ENCODE measurements at regions not wholly inside any gene's neighbourhood (a gene's known extent, or its start where the extent isn't known, plus 50 kb on each side); places are given as distances from the start of the nearest gene placed in this dataset.

GRCh38 chr5:155507363-155507762, 493.8 kb downstream of the KIF4B start:
- FAIRE-seq: no peak
- no peaks in the 10 kb centered on the region for H3K36me3 ChIP-seq (ENCODE audit: control insufficient read depth in 2 of 2, extremely low read depth in 1 of 2, insufficient read depth in 2 of 2, low read length in 2 of 2)
- no peak for DNase-seq (ENCODE audit: low read depth, low spot score)
- H3K79me2 ChIP-seq (ENCODE audit: control insufficient read depth, insufficient read depth, low read length): no peaks in the 10 kb centered on the region
- H3K27ac ChIP-seq (ENCODE audit: insufficient read depth, low read depth, low read length): no peak overlapping the region
- no peaks in the 10 kb centered on the region for H3K9me1 ChIP-seq (replicated peaks; ENCODE audit: control insufficient read depth, extremely low read depth, insufficient read depth, low read length)
- POLR2A ChIA-PET: no interaction called here
- CTCF ChIA-PET: no interaction called here
- no peak overlapping the region for H3K4me2 ChIP-seq (ENCODE audit: insufficient read depth, low read length)
- no peak overlapping the region for H2AFZ ChIP-seq (ENCODE audit: low read depth, low read length)
- TF ChIP-seq POLR2A (IDR thresholded peaks at IDR 0.05; ENCODE audit: low read depth, low read length) (no peak), FOS (IDR thresholded peaks at IDR 0.05; ENCODE audit: borderline replicate concordance, insufficient read depth, low read length) (no peak), GATA2 (IDR thresholded peaks at IDR 0.05; ENCODE audit: insufficient read depth, insufficient read length, low read depth, low read length) (no peak), JUN (IDR thresholded peaks at IDR 0.05; ENCODE audit: borderline replicate concordance, insufficient read depth, insufficient read length, low read depth) (no peak), MYC (IDR thresholded peaks at IDR 0.05; ENCODE audit: low read depth, low read length) (no peak), EZH2 (IDR thresholded peaks at IDR 0.05; ENCODE audit: borderline replicate concordance, low read depth, low read length, severe bottlenecking) (no peak), POLR2AphosphoS5 (IDR thresholded peaks at IDR 0.05; ENCODE audit: insufficient read depth, low read depth, low read length) (no peak)
- TF ChIP-seq, protein P1, sequence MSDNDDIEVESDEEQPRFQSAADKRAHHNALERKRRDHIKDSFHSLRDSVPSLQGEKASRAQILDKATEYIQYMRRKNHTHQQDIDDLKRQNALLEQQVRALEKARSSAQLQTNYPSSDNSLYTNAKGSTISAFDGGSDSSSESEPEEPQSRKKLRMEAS (IDR thresholded peaks at IDR 0.05; ENCODE audit: insufficient read depth, insufficient read length): no peak
- TF ChIP-seq, protein P2, sequence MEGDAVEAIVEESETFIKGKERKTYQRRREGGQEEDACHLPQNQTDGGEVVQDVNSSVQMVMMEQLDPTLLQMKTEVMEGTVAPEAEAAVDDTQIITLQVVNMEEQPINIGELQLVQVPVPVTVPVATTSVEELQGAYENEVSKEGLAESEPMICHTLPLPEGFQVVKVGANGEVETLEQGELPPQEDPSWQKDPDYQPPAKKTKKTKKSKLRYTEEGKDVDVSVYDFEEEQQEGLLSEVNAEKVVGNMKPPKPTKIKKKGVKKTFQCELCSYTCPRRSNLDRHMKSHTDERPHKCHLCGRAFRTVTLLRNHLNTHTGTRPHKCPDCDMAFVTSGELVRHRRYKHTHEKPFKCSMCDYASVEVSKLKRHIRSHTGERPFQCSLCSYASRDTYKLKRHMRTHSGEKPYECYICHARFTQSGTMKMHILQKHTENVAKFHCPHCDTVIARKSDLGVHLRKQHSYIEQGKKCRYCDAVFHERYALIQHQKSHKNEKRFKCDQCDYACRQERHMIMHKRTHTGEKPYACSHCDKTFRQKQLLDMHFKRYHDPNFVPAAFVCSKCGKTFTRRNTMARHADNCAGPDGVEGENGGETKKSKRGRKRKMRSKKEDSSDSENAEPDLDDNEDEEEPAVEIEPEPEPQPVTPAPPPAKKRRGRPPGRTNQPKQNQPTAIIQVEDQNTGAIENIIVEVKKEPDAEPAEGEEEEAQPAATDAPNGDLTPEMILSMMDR (IDR thresholded peaks at IDR 0.05; ENCODE audit: extremely low read depth in 1 of 2, insufficient read depth in 1 of 2, low read depth in 1 of 2, low read length in 2 of 2): no peak
- no peak overlapping the region for H3K9ac ChIP-seq (replicated peaks; ENCODE audit: extremely low read depth, insufficient read depth, low read length)
- no peaks in the 10 kb centered on the region for H3K27me3 ChIP-seq (ENCODE audit: control insufficient read depth in 2 of 2, insufficient read depth in 2 of 2, low read length in 2 of 2)
- H4K20me1 ChIP-seq (replicated peaks; ENCODE audit: control insufficient read depth, extremely low read depth, insufficient read depth, low read length): no peaks in the 10 kb centered on the region
- intact Hi-C loops (cut with micrococcal nuclease): no loop called here
- BruUV-seq (replicated peaks): no TSS peak
- no peaks in the 10 kb centered on the region for H3K9me3 ChIP-seq (replicated peaks; ENCODE audit: control insufficient read depth, insufficient read depth, low read length)
- H3K4me3 ChIP-seq (replicated peaks in 1 of 3; ENCODE audit: insufficient read depth in 1 of 3, low read depth in 1 of 3, low read length in 3 of 3): no peak overlapping the region
- dilution Hi-C loops (cut with MboI; ENCODE audit: extremely low pct_ligation_motif_present, low sequenced_read_pairs): no loop called here
- no peaks in the 10 kb centered on the region for H3K4me1 ChIP-seq (ENCODE audit: control insufficient read depth, extremely low read depth, insufficient read depth, low read length)

Data from endothelial cell of umbilical vein (primary cell).